HG02798 (cell line): ENCODE measurements at regions not wholly inside any gene's neighbourhood (a gene's known extent, or its start where the extent isn't known, plus 50 kb on each side); places are given as distances from the start of the nearest gene placed in this dataset.
"Not testable (repeated sequence)": the region's sequence is repeated elsewhere in the genome, so short reads cannot be mapped to it uniquely, and the experiment has no call there.

ENCODE experiments used
- ATAC-seq: cut with Tn5 transposase; IDR thresholded peaks from one replicate; pipeline ENCODE4 v1.9.1; 2021; ENCODE audit warnings: mild to moderate bottlenecking; ENCODE audit not compliant: unreplicated experiment, poor library complexity

DNA sequence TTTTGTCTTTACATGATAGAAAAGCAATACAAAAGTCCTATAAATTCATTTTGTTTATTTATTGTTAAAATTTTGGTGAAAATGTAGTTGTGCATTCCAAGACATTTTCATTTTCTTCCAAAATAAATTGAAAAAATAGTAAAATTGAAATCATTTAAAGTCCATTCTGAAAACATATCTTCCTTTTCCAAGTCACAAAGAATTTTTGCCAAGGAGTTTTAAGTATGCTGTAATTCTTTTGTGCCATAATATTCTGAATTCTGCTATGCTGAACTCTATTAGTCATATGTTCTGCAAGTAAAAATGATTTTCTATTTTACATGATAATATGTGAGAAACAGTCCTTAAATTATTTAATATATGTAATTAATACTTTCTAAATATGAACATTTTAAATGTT is 879.6 kb upstream of the SLC10A2 start:
- no peak for ATAC-seq

DNA sequence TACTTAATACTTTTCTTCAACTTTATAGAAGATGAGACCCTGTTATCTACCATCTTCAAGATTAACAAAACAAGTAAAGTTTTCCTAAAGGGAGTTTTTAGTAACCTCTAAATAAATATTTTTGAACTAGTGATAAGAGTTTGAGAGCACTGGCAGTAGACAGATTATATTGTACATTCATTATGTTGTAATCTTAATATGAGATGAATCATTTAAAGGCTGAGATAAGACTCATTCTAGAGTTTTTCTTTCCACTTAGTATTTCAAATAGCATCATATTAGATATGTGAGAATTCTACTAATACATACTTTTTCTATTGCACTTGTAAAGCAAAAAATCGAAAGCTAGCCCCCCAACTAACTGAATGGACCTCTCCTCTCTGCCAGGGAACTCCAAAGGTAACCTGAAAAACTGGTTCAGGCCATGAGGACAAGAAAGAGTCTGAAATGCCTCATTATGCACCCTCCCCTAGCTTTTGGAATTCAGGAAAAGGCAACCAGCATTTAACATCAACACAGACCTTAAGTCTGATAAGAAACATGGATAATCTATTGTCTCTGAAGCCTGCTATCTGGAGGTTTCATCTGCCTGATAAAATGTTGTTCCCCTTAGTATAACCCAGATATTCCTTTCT is 875.4 kb upstream of the SLC10A2 start:
- no peak for ATAC-seq

DNA sequence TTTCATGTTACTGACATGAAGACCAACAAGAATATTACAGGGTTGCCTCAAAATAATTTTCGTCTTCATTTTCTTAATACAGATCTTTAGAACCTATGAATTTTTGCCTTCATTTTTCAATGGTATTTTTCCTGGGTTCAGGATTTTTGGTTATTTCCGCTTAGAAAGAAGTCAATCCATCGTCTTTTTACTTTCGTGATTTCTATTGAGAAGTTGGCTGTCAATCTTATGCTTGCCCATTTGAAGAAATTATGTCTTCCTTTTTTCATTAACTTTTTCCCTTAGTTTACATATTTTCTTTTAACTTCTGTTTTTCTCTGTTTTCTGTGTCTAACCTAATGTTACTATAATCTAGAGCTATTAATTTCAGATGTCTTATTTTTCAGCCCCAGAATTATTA is 868.9 kb upstream of the SLC10A2 start:
- no peak for ATAC-seq

DNA sequence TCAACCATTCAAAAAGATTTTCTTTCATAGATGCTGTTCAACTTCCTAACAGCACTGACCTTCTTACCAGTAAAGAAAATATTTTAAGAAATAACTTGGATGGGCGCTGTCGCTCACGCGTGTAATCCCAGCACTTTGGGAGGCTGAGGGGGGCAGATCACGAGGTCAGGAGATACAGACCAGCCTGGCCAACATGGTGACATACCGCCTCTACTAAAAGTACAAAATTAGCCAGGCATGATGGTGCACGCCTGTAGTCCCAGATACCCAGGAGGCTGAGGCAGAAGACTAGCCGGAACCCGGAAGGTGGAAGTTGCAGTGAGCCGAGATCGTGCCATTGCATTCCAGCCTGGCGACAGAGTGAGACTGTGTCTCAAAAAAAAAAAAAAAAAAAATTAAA is 865.7 kb upstream of the SLC10A2 start:
- no peak for ATAC-seq

GRCh38 chr13:103931331-103931845 is 865.2 kb upstream of the SLC10A2 start:
- ATAC-seq = no peak

- ATAC-seq = no peak
Measured at GRCh38 chr13:103926118-103926517, 859.9 kb upstream of the SLC10A2 start.

DNA sequence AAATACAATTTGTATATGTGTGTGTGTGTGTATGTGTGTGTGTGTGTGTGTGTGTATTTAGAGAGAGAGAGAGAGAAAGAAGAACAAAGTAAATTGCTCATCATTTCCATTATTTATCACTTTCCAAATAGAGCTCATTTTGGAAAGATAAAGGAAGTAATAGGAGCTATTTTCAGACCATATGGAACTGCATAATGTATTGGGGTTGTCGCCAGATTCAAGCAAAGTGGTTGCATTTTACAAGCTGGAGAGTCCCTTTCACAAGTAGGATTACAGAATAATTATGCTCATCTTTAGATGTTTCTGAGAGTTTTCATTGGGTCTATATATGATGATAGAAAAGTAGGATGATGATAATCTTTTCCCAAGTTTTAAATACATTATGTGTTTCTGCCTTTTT is 842.7 kb upstream of the SLC10A2 start:
- no peak for ATAC-seq

DNA sequence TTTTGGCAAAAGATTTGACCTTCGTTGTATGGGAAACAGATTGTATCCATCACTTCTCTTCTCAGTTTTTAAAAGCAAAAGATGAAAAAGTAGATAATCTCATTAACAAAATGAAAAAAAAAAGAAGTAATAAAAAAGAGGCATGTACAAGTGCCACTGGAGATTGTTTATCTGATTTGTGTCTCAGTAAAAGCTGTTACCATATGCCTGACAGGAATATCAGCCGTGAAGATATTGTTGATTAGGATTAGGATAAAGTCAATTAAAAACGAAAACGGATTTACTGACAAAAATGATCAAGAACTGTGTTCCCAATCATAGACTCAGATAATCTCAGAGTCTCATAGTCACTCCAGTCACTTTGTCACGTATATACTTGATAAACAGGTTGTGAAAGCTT is 842.1 kb upstream of the SLC10A2 start:
- ATAC-seq = no peak

DNA sequence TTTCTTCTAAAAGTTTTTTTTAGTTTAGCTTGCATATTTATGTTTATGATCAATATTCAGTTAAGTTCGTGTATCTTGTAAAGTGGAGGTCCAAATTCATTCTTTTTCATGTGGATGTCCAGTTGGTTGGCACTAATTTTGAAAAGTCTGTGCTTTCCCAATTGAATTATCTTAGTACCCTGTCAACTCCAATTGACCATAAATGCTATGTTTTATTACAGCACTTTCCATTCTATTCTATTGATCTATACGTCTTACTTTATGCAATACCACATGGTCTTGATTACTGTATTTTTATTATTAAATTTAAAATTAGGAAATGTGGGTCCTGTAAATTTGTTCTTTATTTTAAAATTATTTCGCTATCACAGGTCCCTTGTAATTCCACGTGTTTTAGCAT is 837.6 kb upstream of the SLC10A2 start:
- no peak for ATAC-seq

GRCh38 chr13:103898481-103898880 is 832.3 kb upstream of the SLC10A2 start:
- ATAC-seq = no peak

GRCh38 chr13:103895835-103896531 is 829.8 kb upstream of the SLC10A2 start:
- no peak for ATAC-seq

- no peak for ATAC-seq
Measured at GRCh38 chr13:103894626-103895025, 828.4 kb upstream of the SLC10A2 start.

DNA sequence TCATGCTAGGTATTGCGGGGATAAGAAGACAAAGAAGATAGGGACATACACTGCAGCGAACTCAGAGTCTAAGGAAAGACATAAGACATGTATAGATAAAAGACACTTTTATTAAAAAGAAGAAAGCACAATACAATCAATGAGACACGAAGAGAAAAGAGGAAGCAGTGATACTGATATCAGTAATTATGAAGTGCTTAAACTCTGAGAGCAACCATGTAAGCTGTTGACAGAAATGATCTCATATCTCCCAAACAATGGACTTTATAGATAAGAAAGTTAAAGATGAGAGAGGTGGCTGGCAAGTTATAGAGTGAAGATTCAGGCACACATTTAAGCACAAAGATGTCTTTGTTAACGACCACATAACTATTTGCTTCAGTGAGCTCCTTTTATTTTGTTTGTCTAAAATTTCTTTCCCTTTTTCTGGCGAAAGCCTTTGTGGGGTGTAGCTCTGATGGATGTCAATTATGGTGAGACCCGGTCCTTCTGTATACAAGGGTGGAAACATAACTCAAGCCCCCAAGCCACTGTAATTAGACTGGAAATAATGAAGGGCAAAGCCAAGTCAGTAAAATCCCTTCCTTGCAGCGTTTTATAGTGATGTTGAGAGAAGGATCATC is 818.0 kb upstream of the SLC10A2 start:
- ATAC-seq = no peak

DNA sequence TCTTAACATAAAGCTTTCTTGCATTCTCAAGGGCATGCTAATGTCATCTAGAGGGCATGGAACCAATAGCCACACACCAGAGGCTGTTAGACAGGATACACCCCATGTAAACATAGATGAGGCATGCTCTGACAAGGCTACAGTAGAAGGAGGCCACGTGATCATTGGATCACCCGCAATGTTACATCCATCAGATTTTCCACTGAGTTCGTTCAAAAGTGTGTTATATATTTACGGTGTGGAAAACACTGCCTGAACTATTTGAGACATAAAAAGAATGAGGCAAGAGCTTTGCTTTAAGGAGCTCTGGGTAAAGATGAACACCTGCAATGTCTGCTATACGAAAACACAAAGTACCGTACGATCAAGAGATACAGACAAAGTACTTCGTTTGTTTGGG is 817.5 kb upstream of the SLC10A2 start:
- ATAC-seq = no peak

DNA sequence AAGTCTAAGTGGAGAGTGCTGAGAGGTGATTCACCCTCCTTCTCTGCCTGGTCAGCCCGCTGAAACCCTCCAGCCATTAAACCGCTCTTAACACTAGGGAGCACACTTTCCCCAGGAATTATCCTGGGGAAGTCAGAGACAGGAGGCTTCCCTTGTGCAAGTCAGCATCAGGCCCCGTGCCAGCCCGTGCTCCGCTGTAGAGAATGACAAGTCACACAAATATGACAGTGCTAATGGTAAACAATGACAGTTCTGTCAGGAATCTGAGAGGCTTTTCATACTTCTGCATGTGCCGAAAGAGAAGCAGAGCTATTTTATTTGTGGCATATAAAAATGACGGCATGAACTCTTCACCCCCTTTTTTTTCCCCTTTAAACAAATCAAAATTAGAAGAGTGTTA is 816.9 kb upstream of the SLC10A2 start:
- ATAC-seq = no peak

DNA sequence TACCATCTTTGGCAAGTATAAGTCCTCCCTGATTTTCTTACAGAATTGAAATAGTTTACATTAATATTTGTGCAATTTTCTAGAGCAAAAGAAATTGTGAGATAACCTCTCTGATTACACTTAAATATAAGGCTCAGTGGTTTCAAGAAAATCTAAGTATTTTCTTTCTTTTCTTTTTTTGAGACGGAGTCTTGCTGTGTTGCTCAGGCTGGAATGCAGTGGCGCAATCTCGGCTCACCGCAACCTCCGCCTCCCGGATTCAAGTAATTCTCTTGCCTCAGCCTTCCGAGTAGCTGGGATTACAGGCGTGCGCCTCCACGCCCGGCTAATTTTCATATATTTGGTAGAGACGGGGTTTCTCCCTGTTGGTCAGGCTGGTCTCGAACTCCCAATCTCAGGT is 813.9 kb upstream of the SLC10A2 start:
- not testable (repeated sequence) for ATAC-seq

DNA sequence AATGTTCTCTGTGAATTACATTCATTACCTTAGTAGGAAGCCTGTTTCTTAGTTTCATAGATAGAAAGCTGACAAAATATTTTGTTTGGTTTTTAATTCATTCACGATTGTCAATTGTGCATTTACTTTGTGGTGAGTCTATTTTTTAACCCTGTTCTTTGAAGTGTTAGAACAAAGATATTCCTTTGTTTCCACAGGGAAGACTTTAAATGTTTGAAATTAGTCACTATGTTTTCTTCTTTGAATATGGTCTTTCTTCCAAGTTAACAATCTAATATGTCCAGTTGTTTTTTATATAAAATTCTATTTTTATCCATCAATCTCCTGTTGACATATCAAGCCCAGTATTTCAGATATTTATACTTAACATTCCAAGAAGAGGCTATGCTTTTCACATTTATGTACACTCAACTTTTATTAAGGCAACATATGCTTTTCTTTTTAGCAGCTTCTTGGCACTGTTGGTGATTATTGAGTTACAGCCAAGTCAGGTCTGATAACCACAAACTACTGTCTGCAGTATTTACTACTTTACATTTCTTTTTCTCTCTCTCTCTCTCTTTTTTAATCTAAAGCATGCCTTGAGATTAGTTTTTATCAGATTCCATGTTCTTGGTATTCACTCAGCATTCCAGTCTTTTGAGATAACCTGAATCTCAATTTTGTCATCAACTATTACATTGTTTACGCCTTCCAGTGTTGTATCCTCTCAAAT is 812.8 kb upstream of the SLC10A2 start:
- no peak for ATAC-seq

DNA sequence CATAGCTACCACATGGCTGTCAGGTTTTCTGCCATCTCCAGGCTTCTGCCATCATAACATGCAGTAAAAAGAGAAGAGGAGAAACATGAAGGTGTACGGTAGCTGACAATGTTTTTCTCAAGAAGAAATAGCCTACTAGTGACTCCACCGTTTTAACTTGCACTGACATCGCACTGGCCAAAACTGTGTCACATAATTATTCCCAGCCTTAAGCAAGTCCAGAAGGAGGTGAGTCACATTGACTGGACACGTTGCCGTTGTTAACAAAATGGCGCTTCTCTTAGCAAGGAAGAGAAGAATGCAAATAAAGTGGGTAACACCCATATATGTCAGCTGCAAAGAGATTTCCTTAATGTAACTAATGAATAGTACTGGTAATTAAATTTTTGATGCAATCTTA is 810.4 kb upstream of the SLC10A2 start:
- ATAC-seq = no peak

DNA sequence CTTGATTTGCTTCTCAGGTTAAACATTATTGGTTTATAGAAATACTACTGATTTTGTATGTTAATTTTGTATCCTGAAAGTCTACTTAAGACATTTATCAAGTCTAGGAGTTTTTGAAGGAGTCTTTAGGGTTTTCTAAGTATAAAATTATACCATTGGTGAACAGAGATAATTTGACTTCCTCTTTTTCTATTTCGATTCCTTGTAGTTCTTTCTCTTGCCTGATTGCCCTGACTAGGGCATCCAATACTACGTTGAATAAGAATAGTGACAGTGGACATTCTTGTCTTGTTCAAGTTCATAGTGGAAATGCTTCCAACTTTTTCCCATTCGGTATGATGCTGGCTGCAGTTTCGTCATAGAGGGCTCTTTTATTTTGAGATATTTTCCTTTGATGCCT is 807.5 kb upstream of the SLC10A2 start:
- ATAC-seq = no peak

DNA sequence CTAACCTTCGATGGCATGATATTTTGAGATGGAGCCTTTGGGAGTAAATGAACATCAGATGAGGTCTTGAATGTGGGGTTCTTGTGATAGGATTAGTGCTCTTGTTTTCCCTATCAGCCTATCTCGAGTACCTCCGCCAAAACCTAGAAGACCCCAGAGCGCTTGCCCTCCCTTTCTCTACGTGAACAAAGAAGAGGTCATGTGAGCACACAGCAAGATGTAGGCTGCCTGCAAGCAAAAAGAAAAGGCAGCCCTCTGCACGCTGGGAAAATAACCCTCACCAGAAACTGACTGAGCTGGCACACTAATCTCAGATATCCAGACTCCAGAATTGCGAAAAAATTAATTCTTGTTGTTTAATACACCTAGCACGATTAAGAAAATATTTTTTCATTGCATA is 799.8 kb upstream of the SLC10A2 start:
- no peak for ATAC-seq

DNA sequence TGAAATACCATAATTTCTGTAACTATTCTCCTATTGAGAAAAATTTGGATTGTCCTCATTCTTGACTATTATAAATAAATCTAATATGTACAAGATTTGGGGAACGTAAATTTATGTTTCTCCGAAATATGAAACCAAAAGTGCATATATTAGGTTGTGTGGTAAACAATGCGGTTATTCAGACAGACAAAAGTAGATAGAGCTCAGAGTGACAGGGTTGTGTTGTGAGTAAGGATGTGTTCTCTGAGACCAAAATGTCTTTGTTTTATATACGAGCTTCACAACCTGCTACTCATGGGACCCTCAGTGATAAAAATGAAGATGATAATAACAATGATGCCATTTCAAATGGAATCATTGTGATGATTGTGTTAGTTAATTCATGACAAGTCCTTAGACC is 796.3 kb upstream of the SLC10A2 start:
- ATAC-seq = no peak
